Mesodermal cell (in vitro differentiated cells): ENCODE measurements at regions not wholly inside any gene's neighbourhood (a gene's known extent, or its start where the extent isn't known, plus 50 kb on each side); places are given as distances from the start of the nearest gene placed in this dataset.

Source experiments
- H3K27ac ChIP-seq: 2 replicates; pipeline ENCODE4 v1.7.0; 2013; ENCODE audit warnings: mild to moderate bottlenecking, low read depth, low read length, moderate library complexity; ENCODE audit not compliant: severe bottlenecking
- H3K36me3 ChIP-seq: 2 replicates; pipeline ENCODE4 v1.7.1; 2013; ENCODE audit warnings: mild to moderate bottlenecking, low read length, moderate library complexity; ENCODE audit not compliant: control insufficient read depth, insufficient read depth
- H3K4me1 ChIP-seq: one replicate; pipeline ENCODE4 v1.7.1; 2013; ENCODE audit warnings: mild to moderate bottlenecking, low read length; ENCODE audit not compliant: insufficient read depth, control insufficient read depth, poor library complexity, severe bottlenecking
- H3K4me3 ChIP-seq: 2 replicates; pipeline ENCODE4 v1.7.0; 2013; ENCODE audit warnings: low read length, control low read depth, mild to moderate bottlenecking; ENCODE audit not compliant: insufficient read depth, poor library complexity, severe bottlenecking; ENCODE audit errors: extremely low read depth
- H3K9me3 ChIP-seq: 2 replicates; pipeline ENCODE4 v1.7.1; 2013; ENCODE audit warnings: mild to moderate bottlenecking, low read length, moderate library complexity; ENCODE audit not compliant: control insufficient read depth
- WGBS, 2 experiments: methylation state at CpG; one replicate each; pipeline ENCODE4 v1.1.5; 2013; ENCODE audit warnings: missing lambda C conversion rate in 2 of 2; ENCODE audit not compliant: insufficient coverage in 2 of 2; 5-methylcytosine and 5-hydroxymethylcytosine counted together

- no peak overlapping the region for H3K4me3 ChIP-seq
- H3K9me3 ChIP-seq: no peaks in the 10 kb centered on the region
- no peaks in the 10 kb centered on the region for H3K36me3 ChIP-seq
- no peak overlapping the region for H3K27ac ChIP-seq
- WGBS, 2 experiments: 80 to 87% methylated on average over 5 of the region's 5 CpGs
- no peaks in the 10 kb centered on the region for H3K4me1 ChIP-seq
These were observed 419.1 kb upstream of the RBFOX1 start for GRCh38 chr16:6913566-6913965.

- WGBS, 2 experiments: 50 to 61% methylated on average over 3 to 5 of the region's 5 CpGs
- Histone ChIP-seq H3K27ac (no peak overlapping the region), H3K4me1 (no peaks in the 10 kb centered on the region), H3K36me3 (no peaks in the 10 kb centered on the region), H3K4me3 (no peak overlapping the region), H3K9me3 (no peaks in the 10 kb centered on the region)
These were observed 422.3 kb upstream of the RBFOX1 start for GRCh38 chr16:6910301-6910700.

- Histone ChIP-seq H3K4me3 (no peak overlapping the region), H3K27ac (no peak overlapping the region), H3K36me3 (no peaks in the 10 kb centered on the region), H3K4me1 (no peaks in the 10 kb centered on the region), H3K9me3 (no peaks in the 10 kb centered on the region)
- 54 to 83% methylated on average over 2 of the region's 3 CpGs for WGBS, 2 experiments
These were observed 427.0 kb upstream of the RBFOX1 start for GRCh38 chr16:6905601-6906000.

- Histone ChIP-seq H3K27ac (no peak overlapping the region), H3K36me3 (no peaks in the 10 kb centered on the region), H3K4me1 (no peaks in the 10 kb centered on the region), H3K4me3 (no peak overlapping the region), H3K9me3 (no peaks in the 10 kb centered on the region)
- 70 to 72% methylated on average over 5 of the region's 5 CpGs for WGBS, 2 experiments
These were observed 429.0 kb upstream of the RBFOX1 start for GRCh38 chr16:6903671-6904070.

- no peak overlapping the region for H3K4me3 ChIP-seq
- H3K27ac ChIP-seq: no peak overlapping the region
- 78 to 89% methylated on average over 4 to 8 of the region's 10 CpGs for WGBS, 2 experiments
- no peaks in the 10 kb centered on the region for H3K9me3 ChIP-seq
- no peaks in the 10 kb centered on the region for H3K4me1 ChIP-seq
- no peaks in the 10 kb centered on the region for H3K36me3 ChIP-seq
These were observed 433.7 kb upstream of the RBFOX1 start for GRCh38 chr16:6898896-6899295.

- no peak overlapping the region for H3K4me3 ChIP-seq
- H3K9me3 ChIP-seq: no peaks in the 10 kb centered on the region
- no peaks in the 10 kb centered on the region for H3K36me3 ChIP-seq
- WGBS, 2 experiments: 81 to 83% methylated on average over 5 of the region's 8 CpGs
- no peaks in the 10 kb centered on the region for H3K4me1 ChIP-seq
- no peak overlapping the region for H3K27ac ChIP-seq
These were observed 434.7 kb upstream of the RBFOX1 start for GRCh38 chr16:6897876-6898485.

- H3K4me1 ChIP-seq: no peaks in the 10 kb centered on the region
- no peaks in the 10 kb centered on the region for H3K9me3 ChIP-seq
- no peak overlapping the region for H3K4me3 ChIP-seq
- no peaks in the 10 kb centered on the region for H3K36me3 ChIP-seq
- H3K27ac ChIP-seq: no peak overlapping the region
- 79 to 82% methylated on average over 2 to 3 of the region's 4 CpGs for WGBS, 2 experiments
These were observed 439.7 kb upstream of the RBFOX1 start for GRCh38 chr16:6892966-6893365.

GRCh38 chr16:6891496-6891895 lies 441.1 kb upstream of the RBFOX1 start:
- Histone ChIP-seq H3K4me1 (no peaks in the 10 kb centered on the region), H3K4me3 (no peak overlapping the region), H3K36me3 (no peaks in the 10 kb centered on the region), H3K9me3 (no peaks in the 10 kb centered on the region), H3K27ac (no peak overlapping the region)
- WGBS, 2 experiments: 88 to 100% methylated on average over 1 to 2 of the region's 2 CpGs

- no peaks in the 10 kb centered on the region for H3K36me3 ChIP-seq
- no peak overlapping the region for H3K27ac ChIP-seq
- no peak overlapping the region for H3K4me3 ChIP-seq
- H3K4me1 ChIP-seq: no peaks in the 10 kb centered on the region
- WGBS, 2 experiments: no CpG with 5 or more reads among the region's 2 CpGs
- H3K9me3 ChIP-seq: no peaks in the 10 kb centered on the region
These were observed 444.1 kb upstream of the RBFOX1 start for GRCh38 chr16:6888531-6888930.

- Histone ChIP-seq H3K9me3 (no peaks in the 10 kb centered on the region), H3K27ac (no peak overlapping the region), H3K36me3 (no peaks in the 10 kb centered on the region), H3K4me3 (no peak overlapping the region), H3K4me1 (no peaks in the 10 kb centered on the region)
- 86% methylated on average over 6 to 7 of the region's 7 CpGs for WGBS, 2 experiments
These were observed 448.6 kb upstream of the RBFOX1 start for GRCh38 chr16:6884002-6884401.

GRCh38 chr16:6880263-6880662 lies 452.4 kb upstream of the RBFOX1 start:
- H3K9me3 ChIP-seq: no peaks in the 10 kb centered on the region
- H3K4me3 ChIP-seq: no peak overlapping the region
- no peak overlapping the region for H3K27ac ChIP-seq
- no peaks in the 10 kb centered on the region for H3K4me1 ChIP-seq
- no peaks in the 10 kb centered on the region for H3K36me3 ChIP-seq
- WGBS, 2 experiments: 88 to 95% methylated on average over 3 to 4 of the region's 4 CpGs
